Adipocyte (in vitro differentiated cells): ENCODE measurements at regions not wholly inside any gene's neighbourhood (a gene's known extent, or its start where the extent isn't known, plus 50 kb on each side); places are given as distances from the start of the nearest gene placed in this dataset.
A peak's percentile ranks its signal among the peaks of the same experiment; 100 is the strongest.

Experiments used
- DNase-seq: peaks from one replicate; pipeline ENCODE4 v3.0.0-alpha.2; 2015; ENCODE audit warnings: low read depth
- H3K27me3 ChIP-seq: replicated peaks from 2 replicates; pipeline ENCODE4 v1.7.0; 2013; ENCODE audit warnings: mild to moderate bottlenecking, low read length, moderate library complexity; ENCODE audit not compliant: control insufficient read depth, insufficient read depth
- H3K36me3 ChIP-seq: 2 replicates; pipeline ENCODE4 v1.7.0; 2013; ENCODE audit warnings: low read length, mild to moderate bottlenecking, moderate library complexity; ENCODE audit not compliant: control insufficient read depth, insufficient read depth, severe bottlenecking
- H3K4me1 ChIP-seq: 2 replicates; pipeline ENCODE4 v1.7.0; 2013; ENCODE audit warnings: mild to moderate bottlenecking, low read length, moderate library complexity; ENCODE audit not compliant: control insufficient read depth, insufficient read depth
- H3K4me3 ChIP-seq: 2 replicates; pipeline ENCODE4 v1.7.0; 2013; ENCODE audit warnings: mild to moderate bottlenecking, low read length, moderate library complexity
- H3K9ac ChIP-seq: 2 replicates; pipeline ENCODE4 v1.7.0; 2013; ENCODE audit warnings: mild to moderate bottlenecking, low read length, moderate library complexity
- H3K9me3 ChIP-seq: 2 replicates; pipeline ENCODE4 v1.7.0; 2013; ENCODE audit warnings: mild to moderate bottlenecking, low read length, moderate library complexity; ENCODE audit not compliant: control insufficient read depth

GRCh38 chr22:44429941-44430587 is 68.0 kb downstream of the RTL6 start:
- H3K4me3 ChIP-seq, result no peak overlapping the region
- no peak for DNase-seq
- H3K36me3 ChIP-seq, result no peaks in the 10 kb centered on the region
- peaks cover 4% of the 10 kb centered on the region for H3K4me1 ChIP-seq
- H3K9me3 ChIP-seq, result peaks cover 3% of the 10 kb centered on the region
- H3K27me3 ChIP-seq, result peaks cover 60% of the 10 kb centered on the region
- H3K9ac ChIP-seq, result no peak overlapping the region

- DNase-seq, result no peak
- H3K4me1 ChIP-seq, result peaks cover 4% of the 10 kb centered on the region
Observed at GRCh38 chr22:44428941-44429830, 68.8 kb downstream of the RTL6 start.

GRCh38 chr22:44427611-44428470 is 70.2 kb downstream of the RTL6 start:
- H3K9me3 ChIP-seq, result no peaks in the 10 kb centered on the region
- H3K9ac ChIP-seq, result no peak overlapping the region
- H3K4me1 ChIP-seq, result peaks cover 4% of the 10 kb centered on the region
- no peak for DNase-seq
- H3K4me3 ChIP-seq, result no peak overlapping the region
- peaks cover 62% of the 10 kb centered on the region for H3K27me3 ChIP-seq
- H3K36me3 ChIP-seq, result no peaks in the 10 kb centered on the region

More at GRCh38 chr22:44428941-44429830, 68.8 kb downstream of the RTL6 start:
- Histone ChIP-seq H3K4me3 (no peak overlapping the region), H3K9ac (no peak overlapping the region), H3K27me3 (peaks cover 67% of the 10 kb centered on the region), H3K9me3 (peaks cover 2% of the 10 kb centered on the region), H3K36me3 (no peaks in the 10 kb centered on the region)

DNA sequence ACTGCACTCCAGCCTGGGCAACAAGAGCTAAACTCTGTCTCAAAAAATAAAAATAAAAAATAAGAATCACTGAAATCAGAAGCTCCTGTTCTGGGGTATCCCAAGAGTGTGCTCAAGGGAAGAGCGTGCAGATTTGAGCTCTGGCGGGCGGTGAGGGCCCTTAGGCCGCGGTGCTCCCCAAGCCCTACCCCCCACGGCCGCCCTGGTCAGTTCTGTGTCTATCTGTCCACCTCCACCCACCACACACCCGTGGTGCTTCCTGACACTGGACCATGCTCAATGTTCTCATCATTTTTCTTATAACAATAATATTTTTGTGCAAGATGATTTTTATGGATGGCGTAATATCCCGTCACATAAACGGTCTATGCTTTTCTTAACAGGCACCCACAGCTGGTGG is 71.1 kb downstream of the RTL6 start:
- no peak for DNase-seq
- Histone ChIP-seq H3K9ac (no peak overlapping the region), H3K4me3 (no peak overlapping the region), H3K27me3 (peaks cover 63% of the 10 kb centered on the region), H3K4me1 (peaks cover 4% of the 10 kb centered on the region), H3K36me3 (no peaks in the 10 kb centered on the region), H3K9me3 (no peaks in the 10 kb centered on the region)

DNA sequence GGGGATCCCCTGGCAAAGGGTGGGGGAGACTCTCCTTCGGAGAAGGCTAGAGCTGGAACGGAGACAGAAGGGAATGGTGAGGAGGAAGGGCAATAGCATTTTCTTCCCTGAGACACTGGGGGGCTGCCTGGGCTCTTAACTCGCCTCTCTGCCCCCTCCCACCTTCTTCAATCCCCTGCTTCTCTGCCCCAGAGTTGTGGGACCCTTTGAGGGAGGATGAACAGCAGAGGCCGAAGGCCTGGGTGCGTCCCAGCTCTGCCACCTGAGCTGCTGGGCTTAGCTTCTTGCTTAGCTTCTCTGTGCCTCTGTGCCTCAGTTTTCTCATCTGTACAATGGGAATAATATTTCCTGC is 72.4 kb downstream of the RTL6 start:
- no peak for DNase-seq

DNA sequence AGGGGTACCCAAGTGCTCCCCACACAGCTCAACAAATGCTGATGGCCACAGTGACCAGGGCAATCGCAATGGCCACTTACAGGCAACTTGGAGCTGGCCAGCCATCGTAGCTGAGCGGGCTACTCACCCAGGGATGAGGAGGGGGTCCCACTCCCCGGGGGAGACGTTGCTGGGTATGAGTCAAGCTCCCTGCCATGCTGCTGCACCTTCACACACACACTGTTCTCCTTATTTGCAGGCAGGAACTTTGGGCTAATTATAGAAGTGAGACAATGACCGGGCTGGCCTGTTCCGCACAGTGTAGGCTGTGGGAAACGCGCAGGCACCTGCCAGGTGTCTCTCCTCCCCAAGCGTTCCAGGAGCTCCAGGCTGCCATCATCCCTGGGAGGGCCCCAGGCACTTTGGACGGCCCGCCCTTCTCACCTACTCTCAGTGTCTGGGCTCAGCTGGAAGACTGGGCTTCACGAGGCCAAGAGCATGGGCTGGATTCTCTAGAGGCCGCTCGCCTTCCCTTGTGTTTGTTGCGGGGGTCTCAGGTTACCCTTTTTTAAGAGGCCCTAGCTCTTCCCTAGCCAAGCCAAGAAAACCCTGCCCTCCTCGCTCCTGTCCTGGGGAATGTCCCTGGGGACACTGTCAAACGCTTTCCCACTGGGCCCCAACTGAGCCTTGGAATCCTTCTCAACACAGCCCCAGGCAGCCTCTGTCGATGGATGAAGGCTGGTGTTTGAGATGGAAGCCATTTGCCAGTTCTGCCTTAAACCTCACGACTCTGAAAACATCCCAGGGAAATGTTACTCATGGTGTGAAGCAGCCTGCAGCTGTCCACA is 73.0 kb downstream of the RTL6 start:
- H3K36me3 ChIP-seq, result no peaks in the 10 kb centered on the region
- peak; percentile 22 for DNase-seq
- H3K4me3 ChIP-seq, result no peak overlapping the region
- H3K27me3 ChIP-seq, result peaks cover 61% of the 10 kb centered on the region
- peaks cover 4% of the 10 kb centered on the region for H3K4me1 ChIP-seq
- peaks cover 13% of the 10 kb centered on the region for H3K9me3 ChIP-seq
- no peak overlapping the region for H3K9ac ChIP-seq

More for the DNA sequence above, 72.4 kb downstream of the RTL6 start:
- H3K27me3 ChIP-seq, result peaks cover 64% of the 10 kb centered on the region
- H3K4me3 ChIP-seq, result no peak overlapping the region
- peaks cover 7% of the 10 kb centered on the region for H3K9me3 ChIP-seq
- no peak overlapping the region for H3K9ac ChIP-seq
- H3K36me3 ChIP-seq, result no peaks in the 10 kb centered on the region
- peaks cover 4% of the 10 kb centered on the region for H3K4me1 ChIP-seq

- Histone ChIP-seq H3K4me3 (no peak overlapping the region), H3K27me3 (peaks cover 55% of the 10 kb centered on the region), H3K4me1 (peaks cover 4% of the 10 kb centered on the region), H3K9me3 (peaks cover 21% of the 10 kb centered on the region), H3K9ac (no peak overlapping the region), H3K36me3 (no peaks in the 10 kb centered on the region)
- no peak for DNase-seq
Observed at GRCh38 chr22:44424359-44424682, 73.7 kb downstream of the RTL6 start.

- Histone ChIP-seq H3K27me3 (peaks cover 52% of the 10 kb centered on the region), H3K9ac (no peak overlapping the region), H3K4me3 (no peak overlapping the region), H3K36me3 (no peaks in the 10 kb centered on the region), H3K9me3 (peaks cover 26% of the 10 kb centered on the region), H3K4me1 (peaks cover 4% of the 10 kb centered on the region)
- no peak for DNase-seq
Observed at GRCh38 chr22:44423556-44424358, 74.3 kb downstream of the RTL6 start.

- Histone ChIP-seq H3K4me1 (peaks cover 4% of the 10 kb centered on the region), H3K9me3 (peaks cover 28% of the 10 kb centered on the region), H3K36me3 (no peaks in the 10 kb centered on the region), H3K27me3 (peaks cover 53% of the 10 kb centered on the region), H3K9ac (no peak overlapping the region), H3K4me3 (no peak overlapping the region)
- DNase-seq, result no peak
Observed at GRCh38 chr22:44422746-44423380, 75.2 kb downstream of the RTL6 start.

GRCh38 chr22:44419429-44419828 is 78.6 kb downstream of the RTL6 start:
- peaks cover 44% of the 10 kb centered on the region for H3K9me3 ChIP-seq
- no peak overlapping the region for H3K4me3 ChIP-seq
- no peak overlapping the region for H3K9ac ChIP-seq
- DNase-seq, result no peak
- H3K36me3 ChIP-seq, result no peaks in the 10 kb centered on the region
- no peaks in the 10 kb centered on the region for H3K4me1 ChIP-seq
- peaks cover 34% of the 10 kb centered on the region for H3K27me3 ChIP-seq
